HEK293 (cell line): ENCODE measurements at regions not wholly inside any gene's neighbourhood (a gene's known extent, or its start where the extent isn't known, plus 50 kb on each side); places are given as distances from the start of the nearest gene placed in this dataset.

Experiments used
- CTCF ChIA-PET: fragments of 350-600 bp; formaldehyde crosslinking; extraction: SDS; loops from one replicate; lab custom pipeline; 2021; ENCODE audit warnings: antibody characterized with exemption; lab: Yijun Ruan, JAX
- POLR2A ChIA-PET: fragments of 300-600 bp; formaldehyde crosslinking; extraction: SDS; loops from one replicate; lab custom pipeline; 2020; ENCODE audit warnings: antibody characterized with exemption, inconsistent platforms; lab: Yijun Ruan, JAX
- H3K27ac ChIP-seq: fragments of 200-500 bp; sonication (Bioruptor generic); 2 replicates; pipeline ENCODE4 v1.5.1; 2014; ENCODE audit warnings: low read depth, low read length, control low read depth, inconsistent platforms; ENCODE audit errors: extremely low read depth
- H3K36me3 ChIP-seq, 2 experiments: fragments of 200-500 bp in 1 of 2; sonication (Bioruptor generic) in 1 of 2; 1 replicate in 1 of 2; 2 replicates in 1 of 2; pipeline ENCODE4 v1.5.1; 2014 to 2017; ENCODE audit warnings: inconsistent platforms in 2 of 2, low read length in 2 of 2; ENCODE audit not compliant: control insufficient read depth in 2 of 2, insufficient read depth in 1 of 2
- H3K4me1 ChIP-seq: fragments of 200-500 bp; sonication (Bioruptor generic); 2 replicates; pipeline ENCODE4 v1.5.1; 2014; ENCODE audit warnings: mild to moderate bottlenecking, low read length, inconsistent platforms; ENCODE audit not compliant: control insufficient read depth, insufficient read depth
- H3K4me3 ChIP-seq: 2 replicates; pipeline ENCODE4 v1.5.1; 2011; ENCODE audit warnings: low read depth, mild to moderate bottlenecking, control low read depth, low read length, moderate library complexity
- H3K9me3 ChIP-seq: fragments of 200-500 bp; sonication (Bioruptor generic); 2 replicates; pipeline ENCODE4 v1.5.1; 2014; ENCODE audit warnings: low read depth, low read length, inconsistent platforms; ENCODE audit not compliant: control insufficient read depth, insufficient read depth
- GLI4 ChIP-seq: fragments of 450-650 bp; formaldehyde crosslinking; IDR thresholded peaks from 2 replicates; pipeline ENCODE4 v1.5.1; 2016; ENCODE audit warnings: missing biosample characterization, missing genetic modification characterization
- IKZF3 ChIP-seq: fragments of 450-650 bp; IDR thresholded peaks from 2 replicates; pipeline ENCODE4 v1.5.0; 2018; ENCODE audit warnings: missing biosample characterization, mild to moderate bottlenecking, missing genetic modification characterization, moderate library complexity
- KLF17 ChIP-seq: fragments of 450-650 bp; formaldehyde crosslinking; IDR thresholded peaks from 2 replicates; pipeline ENCODE4 v1.5.1; 2016; ENCODE audit warnings: missing biosample characterization, missing genetic modification characterization
- KLF7 ChIP-seq: fragments of 450-650 bp; formaldehyde crosslinking; IDR thresholded peaks from 2 replicates; pipeline ENCODE4 v1.5.1; 2016; ENCODE audit warnings: missing biosample characterization, missing genetic modification characterization, borderline replicate concordance
- KLF9 ChIP-seq: fragments of 450-650 bp; formaldehyde crosslinking; IDR thresholded peaks from 2 replicates; pipeline ENCODE4 v1.5.1; 2016; ENCODE audit warnings: missing biosample characterization, missing genetic modification characterization, low read depth
- ZBTB7A ChIP-seq: fragments of 450-650 bp; formaldehyde crosslinking; IDR thresholded peaks from 2 replicates; pipeline ENCODE4 v1.5.1; 2016; ENCODE audit warnings: low read depth, missing biosample characterization, missing genetic modification characterization
- ZBTB8A ChIP-seq: fragments of 450-650 bp; formaldehyde crosslinking; IDR thresholded peaks from 2 replicates; pipeline ENCODE4 v1.5.1; 2016; ENCODE audit warnings: missing biosample characterization, missing genetic modification characterization
- ZFP41 ChIP-seq: fragments of 450-650 bp; formaldehyde crosslinking; IDR thresholded peaks from 2 replicates; pipeline ENCODE4 v1.5.1; 2016; ENCODE audit warnings: missing biosample characterization, missing genetic modification characterization, borderline replicate concordance
- ZNF16 ChIP-seq: fragments of 450-650 bp; formaldehyde crosslinking; IDR thresholded peaks from 2 replicates; pipeline ENCODE4 v1.5.1; 2016; ENCODE audit warnings: low read depth, missing biosample characterization, missing genetic modification characterization
- ZNF2 ChIP-seq: fragments of 450-650 bp; formaldehyde crosslinking; IDR thresholded peaks from 2 replicates; pipeline ENCODE4 v1.5.1; 2016; ENCODE audit warnings: missing biosample characterization, missing genetic modification characterization
- ZNF510 ChIP-seq: fragments of 450-650 bp; formaldehyde crosslinking; IDR thresholded peaks from 2 replicates; pipeline ENCODE4 v1.5.1; 2018; ENCODE audit warnings: mild to moderate bottlenecking, missing genetic modification characterization, missing biosample characterization; ENCODE audit not compliant: insufficient replicate concordance
- ZNF600 ChIP-seq: fragments of 450-650 bp; formaldehyde crosslinking; IDR thresholded peaks from 2 replicates; pipeline ENCODE4 v1.5.1; 2016; ENCODE audit warnings: missing biosample characterization, missing genetic modification characterization
- ZNF610 ChIP-seq: fragments of 450-650 bp; formaldehyde crosslinking; IDR thresholded peaks from 2 replicates; pipeline ENCODE4 v1.5.1; 2016; ENCODE audit warnings: missing biosample characterization, missing genetic modification characterization, borderline replicate concordance
- ZNF670 ChIP-seq: fragments of 450-650 bp; formaldehyde crosslinking; IDR thresholded peaks from 2 replicates; pipeline ENCODE4 v1.5.1; 2016; ENCODE audit warnings: missing biosample characterization, missing genetic modification characterization, low read depth
- ZNF704 ChIP-seq: fragments of 450-650 bp; formaldehyde crosslinking; IDR thresholded peaks from 2 replicates; pipeline ENCODE4 v1.5.1; 2016; ENCODE audit warnings: missing biosample characterization, missing genetic modification characterization
- ZNF707 ChIP-seq: fragments of 450-650 bp; formaldehyde crosslinking; IDR thresholded peaks from 2 replicates; pipeline ENCODE4 v1.5.1; 2016; ENCODE audit warnings: missing biosample characterization, missing genetic modification characterization
- ZNF843 ChIP-seq: fragments of 450-650 bp; formaldehyde crosslinking; IDR thresholded peaks from 2 replicates; pipeline ENCODE4 v1.5.1; 2016; ENCODE audit warnings: missing biosample characterization, missing genetic modification characterization
- ZSCAN5A ChIP-seq: fragments of 450-650 bp; formaldehyde crosslinking; IDR thresholded peaks from 2 replicates; pipeline ENCODE4 v1.5.1; 2016; ENCODE audit warnings: missing biosample characterization, missing genetic modification characterization

- CTCF ChIA-PET, result no interaction called here
- H3K27ac ChIP-seq, result no peak overlapping the region
- POLR2A ChIA-PET, result no interaction called here
Measured at GRCh38 chr12:114738460-114739184, 54.6 kb upstream of the TBX3 start.

GRCh38 chr12:114735680-114736374 is 51.9 kb upstream of the TBX3 start:
- Histone ChIP-seq H3K36me3 (no peaks in the 10 kb centered on the region), H3K27ac (no peak overlapping the region), H3K9me3 (no peaks in the 10 kb centered on the region), H3K4me3 (no peak overlapping the region), H3K4me1 (no peaks in the 10 kb centered on the region)
- TF ChIP-seq KLF17 (tag by site-specific recombination) (no peak), ZBTB7A (tag by site-specific recombination) (no peak), ZNF843 (no peak), ZNF600 (no peak), ZBTB8A (tag by site-specific recombination) (no peak), GLI4 (tag by site-specific recombination) (no peak)
- ChIA-PET CTCF (no interaction called here), POLR2A (no interaction called here)

More at GRCh38 chr12:114738460-114739184, 54.6 kb upstream of the TBX3 start:
- Histone ChIP-seq H3K4me1 (no peaks in the 10 kb centered on the region), H3K4me3 (no peak overlapping the region), H3K36me3 (no peaks in the 10 kb centered on the region), H3K9me3 (no peaks in the 10 kb centered on the region)
- no peak for TF ChIP-seq ZBTB8A (tag by site-specific recombination)
- no peak for TF ChIP-seq ZBTB7A (tag by site-specific recombination)
- no peak for TF ChIP-seq ZNF704 (tag by site-specific recombination)
- no peak for TF ChIP-seq ZNF2 (tag by site-specific recombination)
- no peak for TF ChIP-seq ZNF610 (tag by site-specific recombination)
- no peak for TF ChIP-seq ZNF707 (tag by site-specific recombination)
- no peak for TF ChIP-seq ZNF16 (tag by site-specific recombination)
- no peak for TF ChIP-seq ZFP41 (tag by site-specific recombination)
- no peak for TF ChIP-seq ZSCAN5A (tag by site-specific recombination)
- TF ChIP-seq KLF7 (tag by site-specific recombination), result no peak
- TF ChIP-seq ZNF510, result no peak
- no peak for TF ChIP-seq ZNF670 (tag by site-specific recombination)
- TF ChIP-seq KLF9 (tag by site-specific recombination), result no peak
- no peak for TF ChIP-seq IKZF3
